Colonic mucosa (tissue), 4 donors: ENCODE measurements at regions not wholly inside any gene's neighbourhood (a gene's known extent, or its start where the extent isn't known, plus 50 kb on each side); places are given as distances from the start of the nearest gene placed in this dataset.
A peak's percentile ranks its signal among the peaks of the same experiment; 100 is the strongest.

Experiments used
- DNase-seq: peaks from one replicate; pipeline ENCODE4 v3.0.0-alpha.2; 2020
- H3K27ac ChIP-seq: fragments of 200-600 bp; one replicate; pipeline ENCODE4 v1.8.0; 2021
- H3K27me3 ChIP-seq: fragments of 200-600 bp; one replicate; pipeline ENCODE4 v1.8.0; 2021
- H3K36me3 ChIP-seq: fragments of 200-600 bp; one replicate; pipeline ENCODE4 v1.8.0; 2021
- H3K4me1 ChIP-seq: fragments of 200-600 bp; one replicate; pipeline ENCODE4 v1.8.0; 2021; ENCODE audit warnings: mild to moderate bottlenecking
- H3K4me3 ChIP-seq: fragments of 200-600 bp; one replicate; pipeline ENCODE4 v1.8.0; 2021
- H3K9ac ChIP-seq, 2 donors: one replicate each; pipeline ENCODE4 v1.7.0; 2013; ENCODE audit warnings: control low read depth in 2 of 2, low read depth in 2 of 2, low read length in 2 of 2
- H3K9me3 ChIP-seq: fragments of 200-600 bp; one replicate; pipeline ENCODE4 v1.8.0; 2021
- intact Hi-C: fragments of 100-400 bp; cut with DNase I; formaldehyde crosslinking; loops from one replicate; pipeline ENCODE4 v1.14.1; 2022
- TF ChIP-seq, protein P1 (sequence below): fragments of 200-600 bp; IDR thresholded peaks from one replicate; pipeline ENCODE4 v1.8.0; 2022; ENCODE audit warnings: antibody characterized with exemption, mild to moderate bottlenecking
- donor health status: healthy.
- donor health status: DM: no; HTN: no; CAD: no.
- donor health status: DM: no; HTN: no; CAD: no.

DNA sequence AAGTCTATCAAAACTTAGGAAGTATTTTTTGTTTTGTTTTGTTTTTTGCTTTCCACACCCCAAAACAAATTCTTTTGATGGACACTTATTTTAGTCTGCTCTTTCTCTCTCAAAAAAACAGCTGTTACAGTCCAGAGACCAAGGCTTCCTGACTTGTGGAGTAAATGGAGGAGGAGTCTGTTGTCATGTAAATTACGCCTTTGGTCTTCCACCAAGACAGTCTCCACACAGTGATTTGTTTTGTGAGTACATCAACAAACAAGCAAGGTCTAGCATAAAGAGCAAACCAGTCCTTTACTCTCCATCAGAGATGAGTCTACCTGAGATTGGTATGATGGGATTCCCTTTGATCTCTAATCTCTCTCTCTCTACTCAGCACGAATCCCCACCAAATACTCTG, 588.0 kb upstream of the ARID1B start:
- intact Hi-C loops: no loop called here
- Histone ChIP-seq H3K36me3 (no peaks in the 10 kb centered on the region), H3K9me3 (no peaks in the 10 kb centered on the region), H3K27ac (no peak overlapping the region), H3K9ac (no peak overlapping the region), H3K4me3 (no peak overlapping the region), H3K27me3 (no peaks in the 10 kb centered on the region), H3K4me1 (no peaks in the 10 kb centered on the region)
- no peak for DNase-seq
- TF ChIP-seq, protein P1, sequence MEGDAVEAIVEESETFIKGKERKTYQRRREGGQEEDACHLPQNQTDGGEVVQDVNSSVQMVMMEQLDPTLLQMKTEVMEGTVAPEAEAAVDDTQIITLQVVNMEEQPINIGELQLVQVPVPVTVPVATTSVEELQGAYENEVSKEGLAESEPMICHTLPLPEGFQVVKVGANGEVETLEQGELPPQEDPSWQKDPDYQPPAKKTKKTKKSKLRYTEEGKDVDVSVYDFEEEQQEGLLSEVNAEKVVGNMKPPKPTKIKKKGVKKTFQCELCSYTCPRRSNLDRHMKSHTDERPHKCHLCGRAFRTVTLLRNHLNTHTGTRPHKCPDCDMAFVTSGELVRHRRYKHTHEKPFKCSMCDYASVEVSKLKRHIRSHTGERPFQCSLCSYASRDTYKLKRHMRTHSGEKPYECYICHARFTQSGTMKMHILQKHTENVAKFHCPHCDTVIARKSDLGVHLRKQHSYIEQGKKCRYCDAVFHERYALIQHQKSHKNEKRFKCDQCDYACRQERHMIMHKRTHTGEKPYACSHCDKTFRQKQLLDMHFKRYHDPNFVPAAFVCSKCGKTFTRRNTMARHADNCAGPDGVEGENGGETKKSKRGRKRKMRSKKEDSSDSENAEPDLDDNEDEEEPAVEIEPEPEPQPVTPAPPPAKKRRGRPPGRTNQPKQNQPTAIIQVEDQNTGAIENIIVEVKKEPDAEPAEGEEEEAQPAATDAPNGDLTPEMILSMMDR: no peak

DNA sequence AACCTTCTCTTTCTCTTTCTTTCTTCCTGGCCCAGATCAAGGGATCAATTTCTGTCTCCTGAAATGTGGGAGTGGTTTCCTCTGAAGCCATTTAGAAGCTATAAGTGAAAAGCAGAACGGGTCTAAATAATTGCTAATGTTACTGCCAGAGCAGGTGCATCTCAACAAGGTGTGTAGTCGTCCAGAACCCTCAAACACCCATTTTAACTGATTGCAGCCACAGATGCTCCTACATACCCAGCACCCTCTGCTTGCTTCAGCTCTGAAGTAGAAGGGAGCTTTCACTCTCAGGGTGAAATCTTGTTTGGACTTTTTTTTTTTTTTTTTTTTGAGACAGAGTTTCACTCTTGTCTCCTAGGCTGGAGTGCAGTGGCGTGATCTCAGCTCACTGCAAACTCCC, 592.1 kb upstream of the ARID1B start:
- intact Hi-C loops: no loop called here
- H3K27ac ChIP-seq: no peak overlapping the region
- no peaks in the 10 kb centered on the region for H3K36me3 ChIP-seq
- no peaks in the 10 kb centered on the region for H3K27me3 ChIP-seq
- H3K4me3 ChIP-seq: no peak overlapping the region
- no peak for DNase-seq
- H3K9me3 ChIP-seq: no peaks in the 10 kb centered on the region
- TF ChIP-seq, protein P1: no peak
- H3K9ac ChIP-seq: no peak overlapping the region
- no peaks in the 10 kb centered on the region for H3K4me1 ChIP-seq

GRCh38 chr6:156183678-156184077, 593.5 kb upstream of the ARID1B start:
- no peaks in the 10 kb centered on the region for H3K27me3 ChIP-seq
- H3K36me3 ChIP-seq: no peaks in the 10 kb centered on the region
- intact Hi-C loops: no loop called here
- no peak for DNase-seq
- no peaks in the 10 kb centered on the region for H3K4me1 ChIP-seq
- H3K9me3 ChIP-seq: no peaks in the 10 kb centered on the region
- TF ChIP-seq, protein P1: no peak
- no peak overlapping the region for H3K27ac ChIP-seq
- no peak overlapping the region for H3K9ac ChIP-seq
- no peak overlapping the region for H3K4me3 ChIP-seq

DNA sequence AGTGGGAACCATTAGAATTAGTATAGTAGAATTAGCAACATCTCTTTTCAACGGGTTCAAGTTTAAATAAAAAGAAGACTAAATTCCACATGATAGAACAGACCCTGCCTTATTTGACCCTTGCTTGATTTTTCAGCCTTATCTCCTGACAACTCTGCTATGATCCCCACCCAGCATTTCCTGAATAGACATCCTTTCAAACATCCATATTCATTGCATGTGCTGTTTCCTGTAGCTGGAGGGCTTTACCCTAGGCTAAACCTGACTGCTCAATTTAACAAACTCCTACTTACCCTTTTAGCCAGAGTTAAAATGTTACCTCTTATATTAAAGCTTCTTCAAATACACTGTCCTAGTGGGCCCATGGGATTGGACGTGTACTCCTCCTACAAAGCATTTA, 594.8 kb upstream of the ARID1B start:
- Histone ChIP-seq H3K4me1 (no peaks in the 10 kb centered on the region), H3K27ac (no peak overlapping the region), H3K36me3 (no peaks in the 10 kb centered on the region), H3K4me3 (no peak overlapping the region), H3K9me3 (no peaks in the 10 kb centered on the region), H3K9ac (no peak overlapping the region), H3K27me3 (no peaks in the 10 kb centered on the region)
- intact Hi-C loops: no loop called here
- TF ChIP-seq, protein P1: no peak
- DNase-seq: no peak

- no peaks in the 10 kb centered on the region for H3K36me3 ChIP-seq
- intact Hi-C loops: no loop called here
- no peaks in the 10 kb centered on the region for H3K27me3 ChIP-seq
- no peaks in the 10 kb centered on the region for H3K4me1 ChIP-seq
- TF ChIP-seq, protein P1: no peak
- H3K4me3 ChIP-seq: no peak overlapping the region
- DNase-seq: no peak
- H3K9ac ChIP-seq: no peak overlapping the region
- no peak overlapping the region for H3K27ac ChIP-seq
- H3K9me3 ChIP-seq: no peaks in the 10 kb centered on the region
Measured at GRCh38 chr6:156181506-156181905, 595.7 kb upstream of the ARID1B start.

DNA sequence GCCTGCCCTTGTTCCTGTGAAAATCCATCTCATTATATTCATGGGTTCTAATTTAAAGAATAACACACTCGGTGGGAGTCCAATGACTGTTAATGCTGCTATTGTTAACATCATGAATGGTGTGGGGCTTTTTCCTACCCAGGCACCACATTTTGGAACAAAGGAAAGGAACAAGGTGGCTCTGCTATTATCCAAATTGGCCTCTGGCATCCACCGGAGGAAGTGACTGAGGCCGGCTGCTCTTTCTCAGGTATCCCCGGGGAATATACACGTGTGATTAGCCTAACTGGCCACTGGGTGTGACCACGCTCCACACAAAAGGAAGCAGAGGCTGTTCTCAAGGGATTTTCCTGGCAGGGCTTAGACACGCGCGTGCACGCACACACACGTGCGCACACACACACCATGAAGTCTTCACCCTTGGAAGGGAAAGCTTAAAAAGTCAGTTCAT, 601.2 kb upstream of the ARID1B start:
- peak; percentile 20 for DNase-seq
- Histone ChIP-seq H3K27me3 (no peaks in the 10 kb centered on the region), H3K4me3 (no peak overlapping the region), H3K27ac (no peak overlapping the region), H3K4me1 (no peaks in the 10 kb centered on the region), H3K36me3 (no peaks in the 10 kb centered on the region), H3K9me3 (no peaks in the 10 kb centered on the region), H3K9ac (no peak overlapping the region)
- intact Hi-C loops: no loop called here
- TF ChIP-seq, protein P1: no peak
